ENCODE measurements at regions not wholly inside any gene's neighbourhood (a gene's known extent, or its start where the extent isn't known, plus 50 kb on each side); places are given as distances from the start of the nearest gene placed in this dataset.

DNA sequence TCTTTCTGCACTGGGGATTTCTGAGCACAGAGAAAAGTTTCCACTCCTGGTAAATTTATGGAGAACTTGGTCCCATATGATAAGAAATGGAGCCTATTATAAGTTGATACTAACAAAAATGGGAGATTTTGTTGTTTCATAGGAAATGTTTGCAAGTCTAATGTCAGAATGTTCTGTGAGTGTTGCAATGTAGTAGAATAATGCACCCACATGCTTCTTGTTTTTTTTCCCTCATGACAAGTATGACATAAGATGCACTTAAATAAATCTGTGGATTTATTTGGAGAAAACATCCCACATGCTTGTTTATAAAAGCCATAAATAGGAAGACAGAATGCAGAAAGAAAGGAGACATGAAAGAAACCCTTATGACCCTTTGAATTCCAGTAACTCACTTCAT, 50.8 kb upstream of the KCNJ6 start:
- DNase-seq (ENCODE audit: low read depth in 4 of 4, low spot score in 3 of 4) = no peak

DNA sequence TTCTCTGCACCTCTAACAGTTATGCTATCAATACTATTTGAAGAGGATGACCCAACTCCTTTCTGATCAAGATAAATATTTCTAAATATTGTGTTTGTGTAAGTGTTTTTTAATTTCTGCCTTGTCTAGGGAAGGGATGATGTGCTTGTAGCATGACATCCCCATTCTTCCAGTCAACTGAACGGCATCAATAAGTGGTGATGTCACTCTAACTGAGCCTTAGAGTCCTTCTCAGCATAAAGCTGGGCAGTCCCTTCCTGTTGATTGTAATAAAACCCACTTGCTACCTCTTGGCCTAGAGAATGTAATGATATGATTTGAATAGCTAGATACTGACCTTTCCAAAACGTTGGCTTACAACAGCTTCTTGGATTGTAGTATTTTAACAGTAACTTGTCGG, 52.5 kb upstream of the KCNJ6 start:
- DNase-seq (ENCODE audit: low read depth in 4 of 4, low spot score in 3 of 4) = no peak

DNA sequence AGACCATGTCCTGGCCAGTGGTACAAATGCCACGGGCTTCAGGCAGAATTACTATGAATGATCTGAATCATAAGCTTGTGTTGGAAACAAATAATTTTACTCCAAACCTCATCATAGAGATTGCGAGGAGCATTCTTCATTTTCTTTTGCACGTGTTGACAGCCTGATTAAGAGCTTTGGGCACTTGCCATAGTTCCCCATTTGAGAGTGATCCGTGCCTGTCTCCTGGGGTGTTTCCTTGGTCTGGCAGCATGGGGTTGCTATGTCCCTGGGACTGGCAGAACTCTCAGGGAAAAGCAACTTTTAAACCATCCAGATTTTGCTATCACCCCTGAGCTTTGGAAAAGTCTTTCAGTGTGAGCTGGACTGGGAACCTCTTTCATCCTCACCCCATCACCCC, 54.3 kb upstream of the KCNJ6 start:
- DNase-seq (ENCODE audit: low read depth in 4 of 4, low spot score in 3 of 4) = no peak

DNA sequence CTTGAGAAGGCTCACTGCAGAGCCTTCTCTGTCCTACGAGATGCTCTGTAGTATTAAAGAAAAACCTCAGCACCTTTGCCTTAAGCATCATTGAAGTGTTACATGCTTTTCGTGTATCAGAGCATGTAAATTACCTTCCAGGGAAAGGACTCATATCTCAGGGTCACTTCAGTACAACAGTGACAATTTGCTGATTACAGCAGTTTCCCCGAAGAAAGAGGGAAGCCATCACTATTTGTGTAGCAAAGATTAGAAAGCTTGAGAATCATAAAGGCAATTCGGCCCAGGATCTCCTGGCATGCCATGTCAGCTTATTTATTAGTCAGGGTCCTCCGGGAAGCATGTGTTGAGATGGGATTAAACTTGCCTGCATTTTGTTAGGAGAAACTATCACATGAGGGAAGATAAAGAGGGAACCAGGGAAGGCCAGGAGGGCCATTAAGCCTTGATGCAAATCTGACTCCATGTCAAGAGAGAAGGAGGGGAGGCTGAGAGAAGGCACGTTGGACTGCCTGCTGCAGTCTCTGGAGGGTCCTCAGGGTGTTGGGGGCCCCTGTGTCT, 55.2 kb upstream of the KCNJ6 start:
- DNase-seq (ENCODE audit: low read depth in 4 of 4, low spot score in 3 of 4) = no peak

DNA sequence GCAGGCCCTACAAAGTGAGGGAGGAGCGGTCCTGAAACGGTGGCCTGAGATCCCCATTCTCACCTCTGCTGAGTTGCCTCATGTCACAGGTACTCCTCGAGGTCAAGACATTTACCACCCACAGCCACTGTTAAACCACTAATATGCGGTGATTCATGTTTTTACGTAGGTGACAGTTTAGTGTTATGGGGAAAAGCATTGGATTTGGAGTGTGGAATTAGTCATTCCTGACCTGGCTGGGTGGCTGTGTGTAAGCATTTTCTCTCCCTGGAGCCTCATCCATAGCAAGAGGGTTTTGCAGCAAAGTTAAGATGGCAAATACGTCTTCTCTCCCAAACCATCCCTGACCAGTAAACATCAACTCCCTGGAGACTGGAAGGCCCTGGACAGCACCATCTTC, 57.8 kb upstream of the KCNJ6 start:
- DNase-seq (ENCODE audit: low read depth in 4 of 4, low spot score in 3 of 4) = no peak

DNA sequence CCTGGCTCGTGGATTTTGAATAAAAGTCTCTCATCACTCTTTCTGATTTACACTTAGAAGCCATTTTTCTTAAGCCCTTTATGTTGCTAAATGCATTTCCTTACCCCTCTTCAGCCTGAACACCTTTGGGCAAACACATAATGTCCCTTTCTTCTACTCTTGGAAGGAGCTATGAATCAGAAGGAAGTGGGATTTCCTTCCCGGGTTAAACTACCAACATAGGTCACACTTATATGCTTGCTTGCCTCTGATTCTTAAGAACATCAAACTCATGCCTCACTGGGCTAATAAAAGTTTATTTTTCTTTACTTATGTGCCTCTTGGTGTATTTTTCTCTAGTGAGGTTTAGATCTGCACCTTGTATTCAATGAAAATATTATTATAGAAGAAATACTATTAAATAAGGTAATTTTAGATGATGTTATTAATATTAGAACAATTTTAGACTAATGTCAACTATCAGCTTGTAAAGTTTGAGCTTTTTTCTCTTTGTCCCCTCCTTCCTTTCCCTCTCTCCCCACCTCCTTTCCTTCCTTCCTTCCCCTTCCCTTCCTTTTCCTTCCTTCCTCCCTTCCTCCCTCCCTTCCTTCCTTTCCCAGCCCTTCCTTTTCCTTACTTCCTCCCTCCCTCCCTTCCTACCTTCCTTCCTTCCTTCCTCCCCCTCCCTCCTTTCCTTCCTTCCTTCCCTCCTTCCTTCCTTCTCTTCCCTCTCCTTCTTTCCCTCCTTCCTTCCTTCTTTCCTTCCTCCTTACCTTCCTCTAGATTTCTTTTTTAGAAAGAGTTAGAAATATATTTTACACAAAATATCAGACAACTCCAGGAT, 66.5 kb upstream of the KCNJ6 start:
- DNase-seq (ENCODE audit: low read depth in 4 of 4, low spot score in 3 of 4) = no peak

DNA sequence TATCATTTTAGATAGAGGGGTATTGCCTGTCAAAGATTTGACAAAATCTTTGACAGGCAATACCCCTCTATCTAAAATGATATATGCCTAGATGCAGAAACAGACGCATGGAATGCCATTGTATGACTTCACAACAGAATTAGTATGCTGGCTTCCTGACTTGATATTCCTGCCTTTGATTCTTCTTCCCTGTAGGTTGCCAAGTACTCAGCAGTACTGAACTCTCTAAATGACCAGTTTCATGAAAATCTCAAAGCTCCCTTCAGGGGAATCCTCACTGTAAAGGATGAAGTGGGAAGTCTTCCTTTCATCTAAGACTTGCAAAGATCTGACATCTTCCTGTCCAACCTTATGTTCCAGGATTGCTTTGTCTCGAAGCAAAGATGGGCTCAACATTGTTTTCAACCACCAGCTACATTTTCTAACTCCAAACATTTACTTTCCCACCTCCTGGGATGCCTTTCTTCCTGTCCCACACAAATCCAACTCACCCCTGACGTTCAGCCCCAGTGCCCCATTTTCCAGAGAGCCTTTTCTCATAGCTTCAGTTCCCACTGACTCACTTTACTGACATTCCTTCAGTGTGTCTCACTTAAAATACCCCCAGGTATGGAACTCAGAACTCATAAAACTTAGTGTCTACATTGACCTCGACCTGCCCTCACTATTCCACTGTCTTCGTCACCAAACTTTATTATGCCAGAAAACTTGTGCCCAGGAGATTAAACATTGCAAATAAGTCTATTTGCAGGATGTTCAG, 67.3 kb upstream of the KCNJ6 start:
- DNase-seq (ENCODE audit: low read depth in 4 of 4, low spot score in 3 of 4) = no peak

DNA sequence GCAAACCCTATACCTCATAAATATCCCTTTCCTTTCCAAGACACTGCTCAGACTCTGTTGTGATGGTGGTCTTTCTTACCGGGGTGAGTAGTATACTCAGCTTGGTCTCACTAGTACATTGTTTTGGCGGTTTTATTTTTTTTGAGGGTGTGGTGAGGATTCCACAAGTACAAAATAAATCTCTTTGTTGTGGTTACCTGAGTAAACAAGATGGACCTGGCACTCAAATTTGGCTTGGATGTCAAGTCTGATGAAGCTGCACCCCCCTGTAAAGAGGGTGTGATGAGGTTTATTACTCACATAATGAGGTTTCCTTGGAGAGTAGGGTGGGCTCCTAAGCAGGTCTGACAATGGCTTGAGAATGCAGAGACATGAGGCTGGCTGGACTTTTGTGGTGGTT, 68.2 kb upstream of the KCNJ6 start:
- DNase-seq (ENCODE audit: low read depth in 4 of 4, low spot score in 3 of 4) = no peak

DNA sequence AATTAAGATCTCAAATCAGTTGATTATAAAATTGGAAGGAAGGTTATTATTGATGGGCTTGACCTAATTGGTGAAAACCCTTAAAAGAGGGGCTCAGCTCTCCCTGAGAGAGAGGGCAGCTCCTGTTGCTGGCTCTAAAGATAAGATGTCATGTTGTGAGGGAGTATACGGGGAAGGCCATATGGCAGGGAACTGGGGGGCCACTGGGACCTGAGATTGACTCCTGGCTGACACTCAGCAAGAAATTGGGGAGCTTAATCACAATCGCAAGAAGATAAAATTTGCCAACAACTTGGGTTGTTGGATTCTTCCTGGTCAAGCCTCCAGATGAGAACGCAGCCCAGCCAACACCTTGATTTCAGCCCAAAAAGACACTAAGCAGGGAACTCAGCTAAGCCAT, 69.7 kb upstream of the KCNJ6 start:
- no peak for DNase-seq (ENCODE audit: low read depth in 4 of 4, low spot score in 3 of 4)

DNA sequence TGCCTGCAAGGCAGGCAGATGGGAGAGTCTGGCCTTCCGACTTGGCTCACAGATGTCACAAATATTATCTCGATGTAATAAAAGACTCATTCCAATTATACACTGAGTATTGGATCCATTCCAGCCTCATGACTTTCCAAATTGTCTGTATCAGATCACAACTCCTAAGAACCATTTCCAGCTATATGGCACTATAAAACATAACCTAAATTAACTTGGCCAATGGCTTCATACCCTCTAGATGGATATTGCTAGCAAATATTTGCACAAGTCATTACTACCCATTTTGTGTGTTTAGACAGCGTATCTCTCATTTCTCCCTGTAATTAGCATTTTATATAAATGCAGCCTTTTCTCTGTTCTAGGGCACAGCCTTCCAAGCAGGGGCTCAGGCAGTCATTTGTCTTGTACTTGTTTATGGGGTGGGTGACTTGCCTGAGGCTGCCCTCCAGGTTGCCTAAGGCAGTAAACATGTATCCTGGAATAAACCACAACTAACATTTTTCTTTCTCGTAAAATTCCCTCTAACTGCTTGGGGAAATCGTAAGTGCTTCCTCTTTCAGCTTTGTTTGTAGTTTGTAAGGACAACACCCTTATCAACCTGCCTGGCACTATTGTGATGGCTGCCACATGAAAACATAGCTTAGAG, 70.6 kb upstream of the KCNJ6 start:
- DNase-seq (ENCODE audit: low read depth in 4 of 4, low spot score in 3 of 4) = no peak

DNA sequence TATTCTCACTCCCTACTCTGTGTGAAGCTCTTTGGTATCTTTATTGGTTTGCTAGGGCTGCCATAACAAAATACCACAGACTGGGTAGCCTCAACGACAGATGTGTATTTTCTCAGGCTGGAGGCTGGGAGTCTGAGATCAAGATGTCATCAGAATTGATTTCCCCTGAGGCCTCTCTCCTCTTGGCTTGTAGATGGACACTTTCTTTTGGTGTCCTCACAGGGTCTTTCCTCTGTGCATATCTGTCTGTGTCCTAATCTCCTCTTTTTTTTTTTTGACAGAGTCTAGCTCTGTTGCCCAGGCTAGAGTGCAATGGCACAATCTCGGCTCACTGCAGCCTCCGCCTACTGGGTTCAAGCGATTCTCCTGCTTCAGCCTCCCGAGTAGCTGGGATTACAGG, 71.4 kb upstream of the KCNJ6 start:
- DNase-seq (ENCODE audit: low read depth in 4 of 4, low spot score in 3 of 4) = no peak

DNA sequence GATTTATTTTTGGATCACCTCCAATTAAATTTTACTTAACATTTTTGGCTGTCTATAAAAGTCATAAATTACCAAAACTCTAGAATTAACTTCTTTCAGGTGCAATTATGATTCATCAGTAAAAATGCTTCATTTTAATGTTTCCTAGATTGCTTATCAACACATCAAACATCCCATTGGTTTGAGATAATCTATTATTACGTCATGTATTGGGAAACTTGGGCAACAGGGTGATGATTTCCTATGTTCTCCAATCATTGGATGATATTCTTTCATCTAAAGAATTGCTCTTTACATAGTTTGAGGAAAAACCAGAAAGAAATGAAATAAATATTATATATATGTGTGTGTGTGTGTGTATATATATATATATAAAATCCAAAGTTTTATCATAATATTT, 76.8 kb upstream of the KCNJ6 start:
- DNase-seq (ENCODE audit: low read depth in 4 of 4, low spot score in 3 of 4) = no peak

DNA sequence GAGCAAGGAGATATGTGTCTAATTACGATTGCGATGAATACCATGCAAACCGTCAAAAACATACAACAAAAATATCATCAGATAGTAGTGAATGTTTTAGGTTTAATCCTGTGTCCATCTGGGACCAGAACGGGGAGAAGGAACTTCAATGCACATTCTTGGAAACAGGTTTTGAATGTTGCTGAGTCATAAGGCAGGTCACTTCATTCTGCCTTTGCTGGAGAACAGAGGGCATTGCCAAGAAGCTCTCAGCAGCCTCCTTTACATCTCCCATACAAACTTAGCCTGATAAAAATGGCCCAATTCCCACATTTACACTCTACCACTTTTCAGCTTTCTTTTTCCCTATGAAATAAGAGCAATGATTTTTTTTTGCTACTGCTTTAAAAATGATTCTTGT, 78.0 kb upstream of the KCNJ6 start:
- no peak for DNase-seq (ENCODE audit: low read depth in 4 of 4, low spot score in 3 of 4)

DNA sequence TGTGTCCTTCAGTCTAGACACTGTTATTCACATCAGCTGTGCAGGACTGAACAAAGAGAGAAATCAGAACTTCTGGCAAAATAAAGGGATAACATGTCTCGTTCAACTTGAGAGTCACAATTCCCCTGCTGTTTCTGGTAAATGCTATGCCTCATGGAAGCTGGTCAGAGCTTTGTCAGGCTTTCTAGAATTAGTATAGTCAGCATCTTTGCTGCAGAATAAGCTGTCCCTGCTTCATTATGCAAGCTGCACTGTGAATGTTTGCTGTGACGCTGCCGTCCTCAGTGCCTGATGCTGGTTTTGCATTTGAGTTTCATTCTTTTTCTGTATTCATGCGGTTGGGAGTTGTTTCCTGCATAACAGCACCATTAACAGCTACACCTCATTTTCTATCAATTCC, 96.4 kb upstream of the KCNJ6 start:
- DNase-seq (ENCODE audit: low read depth in 4 of 4, low spot score in 3 of 4) = no peak

DNA sequence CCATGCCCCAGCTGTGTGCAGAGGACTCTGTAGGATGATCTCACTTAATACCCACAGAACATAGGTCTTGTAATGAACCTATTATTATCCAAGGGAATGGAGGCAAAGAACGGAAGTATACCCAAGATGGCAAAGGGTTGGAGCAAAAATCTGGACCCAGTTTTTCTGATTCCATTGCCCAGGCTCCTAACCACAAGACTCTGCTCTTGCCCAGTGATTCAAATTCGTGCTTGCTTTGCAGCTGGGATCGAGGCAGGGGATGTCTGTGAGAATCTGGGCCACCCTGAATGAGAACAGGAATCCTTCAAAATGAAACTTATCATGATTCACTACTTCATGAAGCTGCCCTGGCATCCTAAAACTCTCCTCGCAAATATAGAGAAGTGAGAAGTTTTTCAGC, 97.5 kb upstream of the KCNJ6 start:
- DNase-seq (ENCODE audit: low read depth in 4 of 4, low spot score in 3 of 4) = no peak

DNA sequence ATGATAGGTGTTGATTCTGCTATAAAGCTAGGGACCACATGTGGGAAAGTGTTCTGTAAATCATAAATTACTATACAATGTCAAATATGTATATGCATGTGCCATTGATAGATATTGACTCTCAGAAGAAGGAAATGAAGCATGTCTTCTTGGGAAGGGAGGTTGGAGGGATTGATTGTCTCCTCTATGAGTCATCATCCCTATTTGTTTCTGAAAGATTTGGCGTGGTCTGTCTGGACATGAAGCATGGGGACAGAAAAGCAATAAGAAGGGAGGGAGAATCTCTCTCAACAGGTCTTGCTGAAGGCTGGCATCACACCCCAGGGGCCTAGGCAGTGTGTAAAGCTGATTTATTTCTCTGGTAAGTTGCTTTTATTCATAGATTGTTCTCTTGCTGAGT, 98.0 kb upstream of the KCNJ6 start:
- DNase-seq (ENCODE audit: low read depth in 4 of 4, low spot score in 3 of 4) = no peak

DNA sequence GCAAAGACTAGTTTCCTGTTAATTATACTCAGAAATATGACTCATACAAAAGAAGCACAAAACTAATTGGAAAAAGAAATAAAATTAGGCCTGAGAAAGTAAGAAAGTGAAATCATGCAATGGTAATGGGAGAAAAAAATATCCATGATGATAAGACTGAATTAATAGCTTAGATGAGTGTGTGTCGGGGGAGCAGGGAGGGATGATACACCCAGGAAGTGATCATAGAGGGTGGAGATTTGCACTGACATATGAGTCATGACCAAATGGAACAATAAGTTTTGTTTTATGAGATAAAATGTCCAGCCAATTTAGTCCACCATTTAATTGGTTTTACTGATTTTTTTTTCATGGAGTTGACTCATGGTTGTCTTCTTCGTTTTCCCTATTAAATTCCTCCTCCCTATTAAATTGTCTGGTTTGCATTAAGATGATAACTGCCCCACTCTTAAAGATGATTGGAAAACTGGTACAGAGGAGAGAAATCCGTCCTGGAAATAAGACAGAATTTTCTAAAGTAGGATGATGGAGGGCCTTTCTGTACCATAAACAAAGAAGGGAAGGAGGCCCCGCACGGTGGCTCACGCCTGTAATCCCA, 111.7 kb upstream of the KCNJ6 start:
- DNase-seq (ENCODE audit: low read depth in 4 of 4, low spot score in 3 of 4) = no peak

DNA sequence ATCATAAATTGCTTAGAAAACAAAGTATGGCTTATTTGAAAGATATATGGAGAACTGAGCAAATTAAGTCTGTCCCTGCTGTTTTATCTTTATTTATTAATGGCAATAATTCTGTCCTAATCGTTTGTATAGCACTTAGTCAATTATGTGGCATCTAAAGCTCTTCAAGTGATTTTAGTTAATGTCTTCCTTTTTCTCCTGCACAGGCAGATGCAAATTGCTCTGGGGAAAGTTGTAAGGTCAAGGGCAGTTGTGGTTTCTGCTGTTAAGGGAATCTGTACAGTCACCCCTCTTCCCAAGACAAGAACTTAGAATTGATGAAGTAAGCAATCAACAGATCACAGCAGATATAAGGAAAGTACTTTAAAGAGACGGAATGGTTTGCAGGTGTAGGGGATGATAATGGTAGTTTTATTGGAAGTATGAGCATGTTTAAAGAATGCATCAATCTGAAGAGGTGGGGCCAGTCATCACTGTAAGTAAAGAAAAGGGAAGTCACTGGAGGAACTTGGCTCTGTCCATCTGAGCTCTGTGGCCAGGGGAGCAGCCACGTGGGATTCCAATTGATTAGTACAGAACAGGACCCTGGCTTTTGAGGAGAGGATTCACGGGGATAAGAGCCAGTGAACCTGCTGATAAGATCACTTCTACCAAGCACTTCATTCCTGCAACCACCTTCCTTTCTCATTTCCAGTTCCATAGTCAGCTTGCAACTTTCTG, 116.0 kb upstream of the KCNJ6 start:
- DNase-seq (ENCODE audit: low read depth in 4 of 4, low spot score in 3 of 4) = no peak

DNA sequence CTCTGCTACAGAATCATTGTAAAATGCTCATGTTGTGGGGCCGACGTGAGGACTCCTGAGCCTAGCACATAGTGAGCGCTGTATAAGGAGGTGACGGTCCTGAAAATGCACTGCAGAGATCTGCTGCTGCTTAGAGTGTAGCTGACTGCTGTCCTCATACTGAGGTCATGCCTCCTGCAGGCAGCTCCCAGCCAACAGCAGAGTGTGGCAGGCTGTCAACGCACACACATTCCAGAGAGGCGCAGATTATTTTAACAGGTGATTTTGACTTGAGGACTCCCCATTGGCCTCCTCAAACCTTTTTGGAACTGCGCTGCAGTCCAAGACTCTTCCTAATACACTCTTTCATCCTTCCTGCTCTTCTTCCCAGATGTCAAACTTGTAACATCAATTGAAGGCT, 119.8 kb upstream of the KCNJ6 start:
- no peak for DNase-seq (ENCODE audit: low read depth in 4 of 4, low spot score in 3 of 4)

DNA sequence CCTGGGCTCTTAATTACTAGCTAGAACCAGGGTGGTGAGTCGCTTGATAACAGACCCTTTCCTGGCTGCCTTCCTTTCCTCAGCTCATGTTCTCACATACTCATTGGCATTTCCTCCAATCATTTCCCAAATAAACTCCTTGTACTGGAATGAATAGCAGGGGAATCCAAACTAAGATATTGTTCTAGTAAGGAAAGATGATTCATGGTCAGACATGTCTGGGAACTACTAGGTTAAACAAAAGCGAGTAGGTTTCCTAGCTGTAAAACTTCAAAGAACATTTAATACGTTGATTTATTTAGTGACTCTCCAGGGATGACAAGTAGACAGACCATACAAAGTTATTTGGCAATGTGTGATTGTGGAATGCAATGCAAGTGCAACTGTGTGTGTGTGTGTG, 121.2 kb upstream of the KCNJ6 start:
- no peak for DNase-seq (ENCODE audit: low read depth in 4 of 4, low spot score in 3 of 4)

DNA sequence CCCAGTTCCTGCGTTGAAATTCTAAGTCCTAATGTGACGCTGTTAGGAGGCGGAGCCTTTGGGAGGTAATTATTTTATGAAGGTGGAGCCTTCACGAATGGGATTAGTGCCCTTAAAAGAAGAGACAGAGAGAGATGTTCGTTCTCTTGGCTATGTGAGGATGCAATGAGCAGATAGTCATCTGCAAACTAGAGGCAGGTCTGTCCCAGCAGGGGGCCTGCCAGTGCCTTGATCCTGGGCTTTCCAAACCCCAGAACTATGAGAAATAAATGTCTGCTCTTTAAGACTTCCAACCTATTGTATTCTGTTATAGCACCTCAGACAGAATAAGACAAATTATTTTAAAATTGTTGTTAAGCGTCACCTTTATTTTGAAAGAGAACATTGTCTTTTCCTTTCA, 123.1 kb upstream of the KCNJ6 start:
- DNase-seq (ENCODE audit: low read depth in 4 of 4, low spot score in 3 of 4) = no peak

All from left renal pelvis (tissue), 4 donors.